Transverse colon (tissue), 4 donors: ENCODE measurements at regions not wholly inside any gene's neighbourhood (a gene's known extent, or its start where the extent isn't known, plus 50 kb on each side); places are given as distances from the start of the nearest gene placed in this dataset.
A peak's percentile ranks its signal among the peaks of the same experiment; 100 is the strongest.

Source experiments
- DNase-seq: peaks from one replicate; pipeline ENCODE4 v3.0.0-alpha.2; 2019
- H3K27ac ChIP-seq, 4 donors: fragments of 200-600 bp; sonication (generic); 2 replicates each; pipeline ENCODE4 v1.5.1; 2016 to 2018; ENCODE audit warnings: inconsistent platforms in 4 of 4
- H3K27me3 ChIP-seq: fragments of 200-600 bp; sonication (generic); 2 replicates; pipeline ENCODE4 v1.5.1; 2017; ENCODE audit warnings: inconsistent platforms
- H3K36me3 ChIP-seq, 4 donors: fragments of 200-600 bp; sonication (generic); 2 replicates each; pipeline ENCODE4 v1.5.1; 2017 to 2019; ENCODE audit warnings: inconsistent platforms in 4 of 4
- H3K4me1 ChIP-seq, 4 donors: fragments of 200-600 bp; sonication (generic); 2 replicates each; pipeline ENCODE4 v1.5.1; 2017 to 2020; ENCODE audit warnings: inconsistent platforms in 4 of 4
- H3K4me3 ChIP-seq, 4 donors: fragments of 200-600 bp; sonication (generic); 1 replicate in 1 of 4; 2 replicates in 3 of 4; pipeline versions ENCODE4 v1.5.1 to v1.6.1; 2017 to 2019; ENCODE audit warnings: inconsistent platforms in 4 of 4
- H3K9me3 ChIP-seq, 2 donors: fragments of 200-600 bp; sonication (generic); 2 replicates each; pipeline ENCODE4 v1.5.1; 2017 to 2019; ENCODE audit warnings: inconsistent platforms in 2 of 2
- EP300 ChIP-seq: sonication (generic); formaldehyde crosslinking; IDR thresholded peaks from one replicate; pipeline ENCODE4 v1.6.1; 2017; ENCODE audit warnings: antibody characterized with exemption, low read depth
- POLR2A ChIP-seq: fragments of 450-650 bp; IDR thresholded peaks from one replicate; pipeline ENCODE4 v1.6.1; 2016; ENCODE audit warnings: antibody characterized with exemption, mild to moderate bottlenecking, moderate library complexity
- POLR2AphosphoS5 ChIP-seq, 3 donors: sonication (generic); formaldehyde crosslinking; IDR thresholded peaks; one replicate each; pipeline ENCODE4 v1.6.1; 2016; ENCODE audit warnings: antibody characterized with exemption in 3 of 3
- WGBS, 2 donors: methylation state at CpG; one replicate each; pipeline ENCODE4 v1.1.5; 2018; ENCODE audit warnings: low coverage in 1 of 2; 5-methylcytosine and 5-hydroxymethylcytosine counted together
- in situ Hi-C, 4 donors: fragments of 200-750 bp; cut with MboI; loops; one replicate each; pipeline versions ENCODE4 v1.15.0 to v1.15.1; 2017; ENCODE audit warnings: low sequenced_read_pairs in 3 of 4, low pct_ligation_motif_present in 1 of 4, low pct_unique_long_range_greater_than_20kb in 1 of 4
- intact Hi-C: fragments of 100-400 bp; cut with DNase I; formaldehyde crosslinking; loops from one replicate; pipeline ENCODE4 v1.15.1; 2023; ENCODE audit warnings: low total_unique reads
- TF ChIP-seq, protein P1 (sequence below), 5 experiments: fragments of 200-600 bp in 3 of 5; fragments of 450-650 bp in 2 of 5; sonication (generic) in 3 of 5; IDR thresholded peaks; 1 replicate in 2 of 5; 2 replicates in 3 of 5; pipeline ENCODE4 v1.5.1; 2016 to 2017; ENCODE audit warnings: antibody characterized with exemption in 5 of 5, inconsistent platforms in 3 of 5, mild to moderate bottlenecking in 2 of 5, moderate library complexity in 1 of 5

DNA sequence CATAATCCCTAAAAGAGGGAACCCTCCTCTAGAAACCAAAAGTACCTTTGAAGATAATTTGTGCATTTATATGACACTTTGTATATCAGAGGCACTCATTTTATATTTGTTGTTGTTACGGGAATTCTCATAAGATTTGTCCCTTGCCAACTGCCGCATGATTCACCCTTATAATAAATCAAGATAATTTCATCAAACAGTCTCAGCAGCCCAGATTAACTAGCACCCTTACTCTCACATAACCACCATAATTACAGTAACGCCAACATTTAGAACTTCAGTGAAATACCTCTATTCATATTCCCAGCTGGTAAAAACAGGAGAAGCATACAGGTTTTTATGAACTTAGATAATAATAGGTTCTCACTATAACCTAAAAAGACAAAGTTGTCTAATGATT, 271.9 kb downstream of the LRRC3B start:
- H3K9me3 ChIP-seq: no peaks in the 10 kb centered on the region

GRCh38 chr3:26915208-26915607, 292.6 kb downstream of the LRRC3B start:
- no peak for TF ChIP-seq POLR2A
- TF ChIP-seq POLR2AphosphoS5 (IDR thresholded peaks at IDR 0.05): no peak
- no peak for TF ChIP-seq EP300
- TF ChIP-seq, protein P1, sequence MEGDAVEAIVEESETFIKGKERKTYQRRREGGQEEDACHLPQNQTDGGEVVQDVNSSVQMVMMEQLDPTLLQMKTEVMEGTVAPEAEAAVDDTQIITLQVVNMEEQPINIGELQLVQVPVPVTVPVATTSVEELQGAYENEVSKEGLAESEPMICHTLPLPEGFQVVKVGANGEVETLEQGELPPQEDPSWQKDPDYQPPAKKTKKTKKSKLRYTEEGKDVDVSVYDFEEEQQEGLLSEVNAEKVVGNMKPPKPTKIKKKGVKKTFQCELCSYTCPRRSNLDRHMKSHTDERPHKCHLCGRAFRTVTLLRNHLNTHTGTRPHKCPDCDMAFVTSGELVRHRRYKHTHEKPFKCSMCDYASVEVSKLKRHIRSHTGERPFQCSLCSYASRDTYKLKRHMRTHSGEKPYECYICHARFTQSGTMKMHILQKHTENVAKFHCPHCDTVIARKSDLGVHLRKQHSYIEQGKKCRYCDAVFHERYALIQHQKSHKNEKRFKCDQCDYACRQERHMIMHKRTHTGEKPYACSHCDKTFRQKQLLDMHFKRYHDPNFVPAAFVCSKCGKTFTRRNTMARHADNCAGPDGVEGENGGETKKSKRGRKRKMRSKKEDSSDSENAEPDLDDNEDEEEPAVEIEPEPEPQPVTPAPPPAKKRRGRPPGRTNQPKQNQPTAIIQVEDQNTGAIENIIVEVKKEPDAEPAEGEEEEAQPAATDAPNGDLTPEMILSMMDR (IDR thresholded peaks at IDR 0.05): no peak
- Histone ChIP-seq H3K36me3 (no peaks in the 10 kb centered on the region), H3K4me3 (no peak overlapping the region), H3K4me1 (peaks cover 0 to 13% (median 2%) of the 10 kb centered on the region in 4 donors), H3K9me3 (no peaks in the 10 kb centered on the region), H3K27ac (peak overlapping the region in 1 of 4 donors; percentile 3), H3K27me3 (no peaks in the 10 kb centered on the region)
- intact Hi-C loops: no loop called here
- in situ Hi-C loops: no loop called here
- DNase-seq: no peak

More for the DNA sequence above, 271.9 kb downstream of the LRRC3B start:
- no peaks in the 10 kb centered on the region for H3K27me3 ChIP-seq
- H3K4me3 ChIP-seq: no peak overlapping the region
- 47 to 64% methylated on average over 3 of the region's 3 CpGs for WGBS, 2 donors
- H3K36me3 ChIP-seq: no peaks in the 10 kb centered on the region
- DNase-seq: no peak
- TF ChIP-seq, protein P1 (IDR thresholded peaks at IDR 0.05): no peak
- no peak for TF ChIP-seq POLR2A
- no peak for TF ChIP-seq EP300
- TF ChIP-seq POLR2AphosphoS5 (IDR thresholded peaks at IDR 0.05): no peak
- no peak overlapping the region for H3K27ac ChIP-seq
- H3K4me1 ChIP-seq: no peaks in the 10 kb centered on the region
- intact Hi-C loops: no loop called here
- in situ Hi-C loops: no loop called here

- in situ Hi-C loops (no loop called here), intact Hi-C loops (no loop called here)
- WGBS, 2 donors: 38% methylated on average over 12 of the region's 12 CpGs
- DNase-seq: no peak
- no peaks in the 10 kb centered on the region for H3K36me3 ChIP-seq
- H3K4me3 ChIP-seq: no peak overlapping the region
- peaks cover 0 to 11% (median 3%) of the 10 kb centered on the region in 4 donors for H3K4me1 ChIP-seq
- peak overlapping the region in 3 of 4 donors; percentile 1 to 54 (median 26) for H3K27ac ChIP-seq
- H3K27me3 ChIP-seq: no peaks in the 10 kb centered on the region
- no peaks in the 10 kb centered on the region for H3K9me3 ChIP-seq
- TF ChIP-seq POLR2AphosphoS5 (IDR thresholded peaks at IDR 0.05) (no peak), POLR2A (no peak), EP300 (no peak)
- TF ChIP-seq, protein P1 (IDR thresholded peaks at IDR 0.05): no peak
Measured at GRCh38 chr3:26920646-26921478, 298.3 kb downstream of the LRRC3B start.

DNA sequence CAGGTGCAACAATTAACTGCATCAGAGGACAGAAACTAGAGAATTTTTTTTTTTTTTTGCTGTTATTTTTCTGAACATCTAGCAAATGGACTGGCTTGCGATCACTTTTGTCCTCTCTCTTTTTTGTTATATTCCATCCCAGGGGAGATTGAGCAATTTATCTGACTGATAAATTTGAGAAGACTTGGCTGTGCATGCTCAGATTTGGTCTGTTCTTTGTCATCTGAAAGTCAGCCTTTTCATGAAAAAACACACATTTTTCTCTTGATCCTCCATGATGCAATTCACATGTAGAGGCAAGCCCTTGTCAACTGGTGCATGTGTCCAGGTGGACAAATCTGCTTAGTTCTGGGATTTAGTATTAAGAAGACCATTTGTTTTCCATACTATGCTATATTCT, 309.3 kb downstream of the LRRC3B start:
- intact Hi-C loops: no loop called here
- TF ChIP-seq POLR2AphosphoS5 (IDR thresholded peaks at IDR 0.05) (no peak), EP300 (no peak), POLR2A (no peak)
- TF ChIP-seq, protein P1 (IDR thresholded peaks at IDR 0.05): no peak

More for the DNA sequence above, 309.3 kb downstream of the LRRC3B start:
- H3K36me3 ChIP-seq: no peaks in the 10 kb centered on the region
- in situ Hi-C loops: no loop called here
- no peaks in the 10 kb centered on the region for H3K27me3 ChIP-seq
- DNase-seq: no peak
- no peaks in the 10 kb centered on the region for H3K4me1 ChIP-seq
- no peak overlapping the region for H3K4me3 ChIP-seq
- no peak overlapping the region for H3K27ac ChIP-seq
- 0 to 30% methylated on average over 1 of the region's 1 CpG for WGBS, 2 donors
- H3K9me3 ChIP-seq: no peaks in the 10 kb centered on the region
